HepG2 (cell line): ENCODE measurements at regions not wholly inside any gene's neighbourhood (a gene's known extent, or its start where the extent isn't known, plus 50 kb on each side); places are given as distances from the start of the nearest gene placed in this dataset.
"Not testable (repeated sequence)": the region's sequence is repeated elsewhere in the genome, so short reads cannot be mapped to it uniquely, and the experiment has no call there.

Experiments used
- ATAC-seq: fragments of 200-7000 bp; cut with Tn5 transposase; 3 replicates; pipeline ENCODE4 v1.9.1; 2020; ENCODE audit warnings: mild to moderate bottlenecking, moderate library complexity
- BruUV-seq: library from RNA; stranded (reverse); fragments of 400-500 nt; replicated peaks from 2 replicates; lab custom pipeline; 2021; lab: Mats Ljungman, UMichigan
- CTCF ChIA-PET: fragments of 300-600 bp; formaldehyde crosslinking; extraction: SDS; loops from one replicate; lab custom pipeline; 2021; ENCODE audit warnings: low total read pairs, inconsistent platforms, low intra/inter-chr PET ratio; lab: Yijun Ruan, JAX
- POLR2A ChIA-PET: fragments of 350-600 bp; sonication (Branson Sonifier 250); formaldehyde crosslinking; loops from one replicate; lab custom pipeline; 2020; ENCODE audit warnings: antibody characterized with exemption, inconsistent platforms; lab: Yijun Ruan, JAX
- DNase-seq: peaks from one replicate; pipeline ENCODE4 v3.0.0-alpha.2; 2015; ENCODE audit warnings: low spot score
- FAIRE-seq: peaks from 3 replicates; lab custom pipeline; 2011; peaks lifted over from hg19 to GRCh38; lab: Jason Lieb, UNC
- H2AFZ ChIP-seq: one replicate; pipeline ENCODE4 v1.6.1; 2011; ENCODE audit warnings: low read length, inconsistent platforms
- H3K27ac ChIP-seq: fragments of 300-600 bp; 3 replicates; pipeline ENCODE4 v1.8.0; 2011; ENCODE audit warnings: mixed run types, mild to moderate bottlenecking, mixed read lengths, low read length, inconsistent platforms; ENCODE audit not compliant: insufficient read depth; ENCODE audit errors: extremely low read length
- H3K27me3 ChIP-seq, 2 experiments: fragments of 200-600 bp in 1 of 2; 2 replicates in 1 of 2; 3 replicates in 1 of 2; pipeline versions ENCODE4 v1.6.0 to v1.8.0; 2011; ENCODE audit warnings: low read length in 2 of 2, mild to moderate bottlenecking in 2 of 2, moderate library complexity in 2 of 2, inconsistent platforms in 1 of 2; ENCODE audit not compliant: insufficient read depth in 2 of 2, control insufficient read depth in 1 of 2
- H3K36me3 ChIP-seq, 2 experiments: fragments of 200-600 bp in 1 of 2; replicated peaks in 1 of 2; 2 replicates in 1 of 2; 3 replicates in 1 of 2; pipeline versions ENCODE4 v1.5.1 to v1.8.0; 2011; ENCODE audit warnings: low read length in 2 of 2, inconsistent platforms in 1 of 2; ENCODE audit not compliant: insufficient read depth in 2 of 2, control insufficient read depth in 1 of 2
- H3K4me1 ChIP-seq: 2 replicates; pipeline ENCODE4 v1.5.1; 2012; ENCODE audit warnings: low read length, inconsistent platforms; ENCODE audit not compliant: insufficient read depth
- H3K4me2 ChIP-seq: 2 replicates; pipeline ENCODE4 v1.6.0; 2011; ENCODE audit warnings: low read depth, low read length, inconsistent platforms
- H3K4me3 ChIP-seq, 3 experiments: fragments of 200-600 bp in 1 of 3; sonication (generic), shearing (Covaris generic) in 1 of 3; replicated peaks in 1 of 3; 2 replicates each; pipeline ENCODE4 v1.5.1; 2011 to 2016; ENCODE audit warnings: low read length in 3 of 3, inconsistent platforms in 2 of 3, low read depth in 2 of 3, mild to moderate bottlenecking in 2 of 3, control low read depth in 1 of 3, mixed read lengths in 1 of 3; ENCODE audit not compliant: insufficient read depth in 1 of 3
- H3K79me2 ChIP-seq: one replicate; pipeline ENCODE4 v1.6.1; 2011; ENCODE audit warnings: low read length, inconsistent platforms; ENCODE audit not compliant: insufficient read depth
- H3K9ac ChIP-seq: 2 replicates; pipeline ENCODE4 v1.6.0; 2011; ENCODE audit warnings: mild to moderate bottlenecking, low read depth, low read length, inconsistent platforms; ENCODE audit not compliant: insufficient read depth
- H3K9me3 ChIP-seq: 2 replicates; pipeline ENCODE4 v1.5.1; 2012; ENCODE audit warnings: mild to moderate bottlenecking, low read length
- H4K20me1 ChIP-seq: 2 replicates; pipeline ENCODE4 v1.6.0; 2011; ENCODE audit warnings: inconsistent platforms, mild to moderate bottlenecking, low read length, moderate library complexity; ENCODE audit not compliant: insufficient read depth
- AGO1 ChIP-seq: fragments of 200-400 bp; formaldehyde crosslinking; IDR thresholded peaks from 2 replicates; pipeline ENCODE4 v1.6.1; 2017; ENCODE audit warnings: mild to moderate bottlenecking, low read depth, low read length, moderate library complexity; ENCODE audit not compliant: poor library complexity, severe bottlenecking
- ATF5 ChIP-seq: sonication (generic); formaldehyde crosslinking; IDR thresholded peaks from 2 replicates; pipeline ENCODE4 v1.4.0; 2020; ENCODE audit warnings: mild to moderate bottlenecking, low read depth, missing genetic modification reagents
- PREB ChIP-seq: sonication (generic); formaldehyde crosslinking; IDR thresholded peaks from 2 replicates; pipeline ENCODE4 v1.4.0; 2020; ENCODE audit warnings: missing genetic modification reagents
- RNF219 ChIP-seq: sonication (generic); formaldehyde crosslinking; IDR thresholded peaks from 2 replicates; pipeline ENCODE4 v1.5.0; 2020; ENCODE audit warnings: mild to moderate bottlenecking, missing genetic modification reagents
- ZIK1 ChIP-seq: sonication (generic); formaldehyde crosslinking; IDR thresholded peaks from 2 replicates; pipeline ENCODE4 v1.5.0; 2020; ENCODE audit warnings: mild to moderate bottlenecking, low read depth, missing genetic modification reagents, borderline replicate concordance
- ZNF12 ChIP-seq: sonication (generic); formaldehyde crosslinking; IDR thresholded peaks from 2 replicates; pipeline ENCODE4 v1.5.0; 2020; ENCODE audit warnings: missing genetic modification reagents
- ZNF580 ChIP-seq: IDR thresholded peaks from 2 replicates; pipeline ENCODE4 v1.6.1; 2016; ENCODE audit warnings: low read depth, borderline replicate concordance
- ZNF670 ChIP-seq: sonication (generic); formaldehyde crosslinking; IDR thresholded peaks from 2 replicates; pipeline ENCODE4 v1.8.0; 2022; ENCODE audit warnings: mild to moderate bottlenecking, missing genetic modification reagents, borderline replicate concordance
- ZNF772 ChIP-seq: sonication (generic); formaldehyde crosslinking; IDR thresholded peaks from 2 replicates; pipeline ENCODE4 v1.5.0; 2020; ENCODE audit warnings: mild to moderate bottlenecking, missing genetic modification reagents
- WGBS: methylation state at CpG from one replicate; pipeline ENCODE4 v1.1.6; 2017; ENCODE audit warnings: low lambda C conversion rate; 5-methylcytosine and 5-hydroxymethylcytosine counted together
- in situ Hi-C: cut with HindIII; loops from 2 replicates; pipeline ENCODE4 v1.10.0; 2017; ENCODE audit warnings: low pct_unique_long_range_greater_than_20kb; ENCODE audit not compliant: extremely low pct_ligation_motif_present
- intact Hi-C: fragments of 100-400 bp; cut with micrococcal nuclease; formaldehyde crosslinking; loops from one replicate; pipeline ENCODE4 v1.10.0; 2022; ENCODE audit not compliant: unreplicated experiment

GRCh38 chr6:67767046-67767822 is 867.8 kb upstream of the ADGRB3 start:
- WGBS: 27% methylated on average over 4 of the region's 4 CpGs
- intact Hi-C loops, H3K9ac ChIP-seq, H3K4me3 ChIP-seq, FAIRE-seq, POLR2A ChIA-PET, in situ Hi-C loops, BruUV-seq, DNase-seq, H3K4me2 ChIP-seq, H3K27ac ChIP-seq, CTCF ChIA-PET, H3K4me1 ChIP-seq, H3K9me3 ChIP-seq, H3K27me3 ChIP-seq, H2AFZ ChIP-seq, H4K20me1 ChIP-seq, H3K79me2 ChIP-seq, H3K36me3 ChIP-seq, ATAC-seq: not testable (repeated sequence)

GRCh38 chr6:67766057-67766456 is 869.0 kb upstream of the ADGRB3 start:
- H4K20me1 ChIP-seq: no peaks in the 10 kb centered on the region
- H3K4me3 ChIP-seq: no peak overlapping the region
- FAIRE-seq: no peak
- ChIA-PET POLR2A (no interaction called here), CTCF (no interaction called here)
- no peaks in the 10 kb centered on the region for H3K9me3 ChIP-seq
- H3K27me3 ChIP-seq: no peaks in the 10 kb centered on the region
- DNase-seq: no peak
- in situ Hi-C loops (no loop called here), intact Hi-C loops (no loop called here)
- no peaks in the 10 kb centered on the region for H3K79me2 ChIP-seq
- WGBS: 8% methylated on average over 1 of the region's 1 CpG
- no peaks in the 10 kb centered on the region for H3K36me3 ChIP-seq
- H3K4me1 ChIP-seq: no peaks in the 10 kb centered on the region
- BruUV-seq: no TSS peak
- no peak overlapping the region for H3K4me2 ChIP-seq
- ATAC-seq: no peak
- H3K27ac ChIP-seq: no peak overlapping the region
- no peak overlapping the region for H2AFZ ChIP-seq
- no peak overlapping the region for H3K9ac ChIP-seq
- no peak for TF ChIP-seq ZNF580 (CRISPR knock-in tag)
- no peak for TF ChIP-seq AGO1
- TF ChIP-seq ZNF670 (CRISPR knock-in tag): no peak
- TF ChIP-seq ZNF772 (CRISPR knock-in tag): no peak
- TF ChIP-seq ZIK1 (CRISPR knock-in tag): no peak
- TF ChIP-seq RNF219: no peak
- TF ChIP-seq PREB (CRISPR knock-in tag): no peak
- no peak for TF ChIP-seq ATF5 (CRISPR knock-in tag)
- TF ChIP-seq ZNF12 (CRISPR knock-in tag): no peak
